Right atrium auricular region (tissue), 2 donors: ENCODE measurements at regions not wholly inside any gene's neighbourhood (a gene's known extent, or its start where the extent isn't known, plus 50 kb on each side); places are given as distances from the start of the nearest gene placed in this dataset.

ENCODE experiments used
- DNase-seq: peaks from one replicate; pipeline ENCODE4 v3.0.0-alpha.2; 2019; ENCODE audit warnings: low spot score
- H3K27ac ChIP-seq, 2 donors: fragments of 200-600 bp; sonication (generic); 1 replicate in 1 of 2; 2 replicates in 1 of 2; pipeline ENCODE4 v1.5.1; 2016 to 2019
- H3K27me3 ChIP-seq, 2 donors: fragments of 200-600 bp; sonication (generic); one replicate each; pipeline versions ENCODE4 v1.5.1 to v1.6.0; 2017 to 2019
- H3K36me3 ChIP-seq: fragments of 200-600 bp; sonication (generic); one replicate; pipeline ENCODE4 v1.5.1; 2016
- H3K4me1 ChIP-seq, 2 donors: fragments of 200-600 bp; sonication (generic); one replicate each; pipeline versions ENCODE4 v1.5.1 to v1.6.0; 2017 to 2019
- H3K4me3 ChIP-seq, 2 donors: fragments of 200-600 bp; sonication (generic); 1 replicate in 1 of 2; 2 replicates in 1 of 2; pipeline ENCODE4 v1.5.1; 2017 to 2019; ENCODE audit warnings: mild to moderate bottlenecking in 1 of 2, moderate library complexity in 1 of 2
- H3K9me3 ChIP-seq, 2 donors: fragments of 200-600 bp; sonication (generic); one replicate each; pipeline ENCODE4 v1.5.1; 2019
- CTCF ChIP-seq, 2 donors: fragments of 200-600 bp; sonication (generic); IDR thresholded peaks; one replicate each; pipeline ENCODE4 v1.5.1; 2019; ENCODE audit warnings: antibody characterized with exemption in 2 of 2

- no peak overlapping the region for H3K27ac ChIP-seq
- no peak for TF ChIP-seq CTCF (IDR thresholded peaks at IDR 0.05)
- no peaks in the 10 kb centered on the region for H3K4me1 ChIP-seq
- no peak overlapping the region for H3K4me3 ChIP-seq
- no peaks in the 10 kb centered on the region for H3K9me3 ChIP-seq
- no peaks in the 10 kb centered on the region for H3K27me3 ChIP-seq
- DNase-seq: no peak
- no peaks in the 10 kb centered on the region for H3K36me3 ChIP-seq
These were observed 654.1 kb downstream of the PTPRU start for GRCh38 chr1:29890201-29890959.

GRCh38 chr1:29889776-29890175 is 653.5 kb downstream of the PTPRU start:
- no peak for DNase-seq
- no peaks in the 10 kb centered on the region for H3K4me1 ChIP-seq
- H3K4me3 ChIP-seq: no peak overlapping the region
- no peak for TF ChIP-seq CTCF (IDR thresholded peaks at IDR 0.05)
- no peaks in the 10 kb centered on the region for H3K36me3 ChIP-seq
- no peaks in the 10 kb centered on the region for H3K9me3 ChIP-seq
- H3K27ac ChIP-seq: no peak overlapping the region
- H3K27me3 ChIP-seq: no peaks in the 10 kb centered on the region

GRCh38 chr1:29884740-29885139 is 648.4 kb downstream of the PTPRU start:
- Histone ChIP-seq H3K27me3 (no peaks in the 10 kb centered on the region), H3K4me1 (no peaks in the 10 kb centered on the region), H3K9me3 (no peaks in the 10 kb centered on the region), H3K36me3 (no peaks in the 10 kb centered on the region), H3K4me3 (no peak overlapping the region), H3K27ac (no peak overlapping the region)
- DNase-seq: no peak
- no peak for TF ChIP-seq CTCF (IDR thresholded peaks at IDR 0.05)

GRCh38 chr1:29883986-29884385 is 647.7 kb downstream of the PTPRU start:
- TF ChIP-seq CTCF (IDR thresholded peaks at IDR 0.05): no peak
- no peaks in the 10 kb centered on the region for H3K9me3 ChIP-seq
- no peaks in the 10 kb centered on the region for H3K36me3 ChIP-seq
- no peaks in the 10 kb centered on the region for H3K27me3 ChIP-seq
- H3K4me1 ChIP-seq: no peaks in the 10 kb centered on the region
- no peak overlapping the region for H3K27ac ChIP-seq
- DNase-seq: no peak
- H3K4me3 ChIP-seq: no peak overlapping the region

- no peaks in the 10 kb centered on the region for H3K36me3 ChIP-seq
- H3K27me3 ChIP-seq: no peaks in the 10 kb centered on the region
- no peaks in the 10 kb centered on the region for H3K4me1 ChIP-seq
- H3K9me3 ChIP-seq: no peaks in the 10 kb centered on the region
- no peak overlapping the region for H3K27ac ChIP-seq
- H3K4me3 ChIP-seq: no peak overlapping the region
- no peak for TF ChIP-seq CTCF (IDR thresholded peaks at IDR 0.05)
- DNase-seq: no peak
These were observed 647.1 kb downstream of the PTPRU start for GRCh38 chr1:29883411-29883832.

GRCh38 chr1:29880556-29880955 is 644.2 kb downstream of the PTPRU start:
- Histone ChIP-seq H3K4me3 (no peak overlapping the region), H3K27me3 (no peaks in the 10 kb centered on the region), H3K9me3 (no peaks in the 10 kb centered on the region), H3K27ac (no peak overlapping the region), H3K36me3 (no peaks in the 10 kb centered on the region), H3K4me1 (peaks cover 0 to 4% of the 10 kb centered on the region in 2 donors)
- DNase-seq: no peak
- TF ChIP-seq CTCF (IDR thresholded peaks at IDR 0.05): no peak
